NCI-H1092 (cell line): ENCODE measurements at regions not wholly inside any gene's neighbourhood (a gene's known extent, or its start where the extent isn't known, plus 50 kb on each side); places are given as distances from the start of the nearest gene placed in this dataset.
"Not testable (repeated sequence)": the region's sequence is repeated elsewhere in the genome, so short reads cannot be mapped to it uniquely, and the experiment has no call there.

Experiments
- DNase-seq: peaks from one replicate; lab custom pipeline; 2025; lab: John Stamatoyannopoulos, UW

GRCh38 chr4:18735740-18736268, 714.2 kb upstream of the LCORL start:
- DNase-seq: no peak

- peak; percentile 85 for DNase-seq
These were observed 712.9 kb upstream of the LCORL start for GRCh38 chr4:18734405-18734804.

GRCh38 chr4:18733961-18734360, 712.4 kb upstream of the LCORL start:
- peak; percentile 73 for DNase-seq

GRCh38 chr4:18722748-18723191, 701.2 kb upstream of the LCORL start:
- peak; percentile 52 for DNase-seq

GRCh38 chr4:18698119-18698883, 676.7 kb upstream of the LCORL start:
- no peak for DNase-seq

- DNase-seq: no peak
These were observed 674.4 kb upstream of the LCORL start for GRCh38 chr4:18695733-18696527.

GRCh38 chr4:18691431-18692200, 670.1 kb upstream of the LCORL start:
- DNase-seq: no peak

- no peak for DNase-seq
These were observed 668.9 kb upstream of the LCORL start for GRCh38 chr4:18690291-18690955.

GRCh38 chr4:18689308-18690115, 668.0 kb upstream of the LCORL start:
- peak; percentile 54 for DNase-seq

- not testable (repeated sequence) for DNase-seq
These were observed 666.8 kb upstream of the LCORL start for GRCh38 chr4:18688351-18688750.

GRCh38 chr4:18686338-18687037, 664.9 kb upstream of the LCORL start:
- DNase-seq: no peak

GRCh38 chr4:18684932-18685331, 663.4 kb upstream of the LCORL start:
- DNase-seq: no peak

- DNase-seq: no peak
These were observed 655.0 kb upstream of the LCORL start for GRCh38 chr4:18676526-18676915.

- no peak for DNase-seq
These were observed 654.3 kb upstream of the LCORL start for GRCh38 chr4:18675586-18676525.

GRCh38 chr4:18670034-18670433, 648.5 kb upstream of the LCORL start:
- DNase-seq: no peak

- DNase-seq: no peak
These were observed 647.8 kb upstream of the LCORL start for GRCh38 chr4:18669390-18669789.

- no peak for DNase-seq
These were observed 644.8 kb upstream of the LCORL start for GRCh38 chr4:18666322-18666721.

GRCh38 chr4:18664171-18664570, 642.6 kb upstream of the LCORL start:
- no peak for DNase-seq

- no peak for DNase-seq
These were observed 623.8 kb upstream of the LCORL start for GRCh38 chr4:18645351-18645750.
